Epithelial cell of proximal tubule (primary cell): ENCODE measurements at regions not wholly inside any gene's neighbourhood (a gene's known extent, or its start where the extent isn't known, plus 50 kb on each side); places are given as distances from the start of the nearest gene placed in this dataset.

Experiments used
- DNase-seq: peaks from one replicate; pipeline ENCODE4 v3.0.0-alpha.2; 2011; ENCODE audit warnings: low read depth
- H3K4me3 ChIP-seq: 2 replicates; pipeline ENCODE4 v1.5.1; 2011; ENCODE audit warnings: low read depth, mild to moderate bottlenecking, low read length
- CTCF ChIP-seq: conservative IDR thresholded peaks from 2 replicates; pipeline ENCODE4 v1.5.1; 2012; ENCODE audit warnings: low read depth, mild to moderate bottlenecking, low read length

- no peak for DNase-seq
- no peak for TF ChIP-seq CTCF
- H3K4me3 ChIP-seq = no peak overlapping the region
These were observed 104.0 kb upstream of the POU3F3 start for GRCh38 chr2:104749856-104750460.

- H3K4me3 ChIP-seq = no peak overlapping the region
- TF ChIP-seq CTCF = no peak
- no peak for DNase-seq
These were observed 101.4 kb upstream of the POU3F3 start for GRCh38 chr2:104752504-104752903.

- peak overlapping the region; percentile 30 for H3K4me3 ChIP-seq
- no peak for DNase-seq
- peak; percentile 40 for TF ChIP-seq CTCF
These were observed 98.7 kb upstream of the POU3F3 start for GRCh38 chr2:104755026-104755878.

- no peak for DNase-seq
- no peak for TF ChIP-seq CTCF
- H3K4me3 ChIP-seq = no peak overlapping the region
These were observed 97.8 kb upstream of the POU3F3 start for GRCh38 chr2:104756118-104756517.

GRCh38 chr2:104757056-104757455, 96.9 kb upstream of the POU3F3 start:
- no peak for TF ChIP-seq CTCF
- no peak for DNase-seq
- H3K4me3 ChIP-seq = no peak overlapping the region

GRCh38 chr2:104758199-104758620, 95.7 kb upstream of the POU3F3 start:
- H3K4me3 ChIP-seq = no peak overlapping the region
- TF ChIP-seq CTCF = no peak
- no peak for DNase-seq
